HepG2 (cell line): ENCODE measurements at regions not wholly inside any gene's neighbourhood (a gene's known extent, or its start where the extent isn't known, plus 50 kb on each side); places are given as distances from the start of the nearest gene placed in this dataset.

Source experiments
- ATAC-seq: fragments of 200-7000 bp; cut with Tn5 transposase; 3 replicates; pipeline ENCODE4 v1.9.1; 2020; ENCODE audit warnings: mild to moderate bottlenecking, moderate library complexity
- BruUV-seq: library from RNA; stranded (reverse); fragments of 400-500 nt; replicated peaks from 2 replicates; lab custom pipeline; 2021; lab: Mats Ljungman, UMichigan
- CTCF ChIA-PET: fragments of 300-600 bp; formaldehyde crosslinking; extraction: SDS; loops from one replicate; lab custom pipeline; 2021; ENCODE audit warnings: low total read pairs, inconsistent platforms, low intra/inter-chr PET ratio; lab: Yijun Ruan, JAX
- POLR2A ChIA-PET: fragments of 350-600 bp; sonication (Branson Sonifier 250); formaldehyde crosslinking; loops from one replicate; lab custom pipeline; 2020; ENCODE audit warnings: antibody characterized with exemption, inconsistent platforms; lab: Yijun Ruan, JAX
- DNase-seq: peaks from one replicate; pipeline ENCODE4 v3.0.0-alpha.2; 2015; ENCODE audit warnings: low spot score
- FAIRE-seq: peaks from 3 replicates; lab custom pipeline; 2011; peaks lifted over from hg19 to GRCh38; lab: Jason Lieb, UNC
- H2AFZ ChIP-seq: one replicate; pipeline ENCODE4 v1.6.1; 2011; ENCODE audit warnings: low read length, inconsistent platforms
- H3K27ac ChIP-seq: fragments of 300-600 bp; 3 replicates; pipeline ENCODE4 v1.8.0; 2011; ENCODE audit warnings: mixed run types, mild to moderate bottlenecking, mixed read lengths, low read length, inconsistent platforms; ENCODE audit not compliant: insufficient read depth; ENCODE audit errors: extremely low read length
- H3K27me3 ChIP-seq, 2 experiments: fragments of 200-600 bp in 1 of 2; 2 replicates in 1 of 2; 3 replicates in 1 of 2; pipeline versions ENCODE4 v1.6.0 to v1.8.0; 2011; ENCODE audit warnings: low read length in 2 of 2, mild to moderate bottlenecking in 2 of 2, moderate library complexity in 2 of 2, inconsistent platforms in 1 of 2; ENCODE audit not compliant: insufficient read depth in 2 of 2, control insufficient read depth in 1 of 2
- H3K36me3 ChIP-seq, 2 experiments: fragments of 200-600 bp in 1 of 2; replicated peaks in 1 of 2; 2 replicates in 1 of 2; 3 replicates in 1 of 2; pipeline versions ENCODE4 v1.5.1 to v1.8.0; 2011; ENCODE audit warnings: low read length in 2 of 2, inconsistent platforms in 1 of 2; ENCODE audit not compliant: insufficient read depth in 2 of 2, control insufficient read depth in 1 of 2
- H3K4me1 ChIP-seq: 2 replicates; pipeline ENCODE4 v1.5.1; 2012; ENCODE audit warnings: low read length, inconsistent platforms; ENCODE audit not compliant: insufficient read depth
- H3K4me2 ChIP-seq: 2 replicates; pipeline ENCODE4 v1.6.0; 2011; ENCODE audit warnings: low read depth, low read length, inconsistent platforms
- H3K4me3 ChIP-seq, 3 experiments: fragments of 200-600 bp in 1 of 3; sonication (generic), shearing (Covaris generic) in 1 of 3; replicated peaks in 1 of 3; 2 replicates each; pipeline ENCODE4 v1.5.1; 2011 to 2016; ENCODE audit warnings: low read length in 3 of 3, inconsistent platforms in 2 of 3, low read depth in 2 of 3, mild to moderate bottlenecking in 2 of 3, control low read depth in 1 of 3, mixed read lengths in 1 of 3; ENCODE audit not compliant: insufficient read depth in 1 of 3
- H3K79me2 ChIP-seq: one replicate; pipeline ENCODE4 v1.6.1; 2011; ENCODE audit warnings: low read length, inconsistent platforms; ENCODE audit not compliant: insufficient read depth
- H3K9ac ChIP-seq: 2 replicates; pipeline ENCODE4 v1.6.0; 2011; ENCODE audit warnings: mild to moderate bottlenecking, low read depth, low read length, inconsistent platforms; ENCODE audit not compliant: insufficient read depth
- H3K9me3 ChIP-seq: 2 replicates; pipeline ENCODE4 v1.5.1; 2012; ENCODE audit warnings: mild to moderate bottlenecking, low read length
- H4K20me1 ChIP-seq: 2 replicates; pipeline ENCODE4 v1.6.0; 2011; ENCODE audit warnings: inconsistent platforms, mild to moderate bottlenecking, low read length, moderate library complexity; ENCODE audit not compliant: insufficient read depth
- ARID2 ChIP-seq: sonication (generic); formaldehyde crosslinking; IDR thresholded peaks from 2 replicates; pipeline ENCODE4 v1.8.1; 2022; ENCODE audit warnings: mild to moderate bottlenecking, missing genetic modification reagents, borderline replicate concordance
- NR2F6 ChIP-seq, 2 experiments: IDR thresholded peaks; 2 replicates each; pipeline ENCODE4 v1.6.1; 2016; ENCODE audit warnings: antibody characterized with exemption in 1 of 2, mild to moderate bottlenecking in 1 of 2
- RFX1 ChIP-seq: fragments of 450-650 bp; IDR thresholded peaks from 2 replicates; pipeline ENCODE4 v1.6.1; 2017
- SMYD3 ChIP-seq: sonication (generic); formaldehyde crosslinking; IDR thresholded peaks from 2 replicates; pipeline ENCODE4 v1.8.1; 2023; ENCODE audit warnings: mild to moderate bottlenecking, missing genetic modification reagents
- ZBTB8A ChIP-seq: sonication (generic); formaldehyde crosslinking; IDR thresholded peaks from 2 replicates; pipeline ENCODE4 v1.4.0; 2020; ENCODE audit warnings: mild to moderate bottlenecking, low read depth, missing genetic modification reagents, borderline replicate concordance
- ZNF766 ChIP-seq: sonication (generic); formaldehyde crosslinking; IDR thresholded peaks from 2 replicates; pipeline ENCODE4 v1.5.0; 2020; ENCODE audit warnings: missing genetic modification reagents, borderline replicate concordance
- WGBS: methylation state at CpG from one replicate; pipeline ENCODE4 v1.1.6; 2017; ENCODE audit warnings: low lambda C conversion rate; 5-methylcytosine and 5-hydroxymethylcytosine counted together
- in situ Hi-C: cut with HindIII; loops from 2 replicates; pipeline ENCODE4 v1.10.0; 2017; ENCODE audit warnings: low pct_unique_long_range_greater_than_20kb; ENCODE audit not compliant: extremely low pct_ligation_motif_present
- intact Hi-C: fragments of 100-400 bp; cut with micrococcal nuclease; formaldehyde crosslinking; loops from one replicate; pipeline ENCODE4 v1.10.0; 2022; ENCODE audit not compliant: unreplicated experiment
- TF ChIP-seq, protein P1 (sequence below): IDR thresholded peaks from 2 replicates; pipeline ENCODE4 v1.6.1; 2016; ENCODE audit warnings: missing genetic modification reagents, missing compliant biosample characterization
- TF ChIP-seq, protein P2 (sequence below): sonication (generic); formaldehyde crosslinking; IDR thresholded peaks from 2 replicates; pipeline ENCODE4 v1.4.0; 2020; ENCODE audit warnings: missing genetic modification reagents, borderline replicate concordance
- TF ChIP-seq, protein P3 (sequence below): sonication (generic); formaldehyde crosslinking; IDR thresholded peaks from 2 replicates; pipeline ENCODE4 v1.5.0; 2020; ENCODE audit warnings: mild to moderate bottlenecking, missing genetic modification reagents, borderline replicate concordance
- TF ChIP-seq, protein P4 (sequence below): sonication (generic); formaldehyde crosslinking; IDR thresholded peaks from 2 replicates; pipeline ENCODE4 v1.5.1; 2020; ENCODE audit warnings: missing genetic modification reagents, mild to moderate bottlenecking, borderline replicate concordance

DNA sequence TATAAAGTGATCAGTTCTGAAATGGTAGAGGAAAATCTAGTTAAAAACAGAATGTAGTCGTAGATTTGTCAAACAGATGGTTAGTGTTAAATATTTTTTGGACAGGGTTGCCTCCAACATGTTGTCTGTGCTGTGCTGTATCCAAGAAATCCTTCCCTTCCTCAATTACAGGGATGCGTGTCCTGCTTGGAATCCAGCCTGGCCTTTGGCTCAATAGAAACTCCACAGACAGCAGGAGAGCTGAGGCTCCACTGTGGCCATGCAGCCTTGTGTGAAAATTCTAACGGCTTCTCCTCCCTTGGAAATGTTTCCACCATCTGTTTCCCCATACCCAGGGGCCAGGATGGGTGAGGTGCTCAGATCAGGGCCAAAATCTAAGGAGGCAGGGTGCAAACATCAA is 67.7 kb upstream of the USP29 start (continued):
- TF ChIP-seq ZNF766 (no peak), SMYD3 (CRISPR knock-in tag) (no peak)
- TF ChIP-seq, protein P1, sequence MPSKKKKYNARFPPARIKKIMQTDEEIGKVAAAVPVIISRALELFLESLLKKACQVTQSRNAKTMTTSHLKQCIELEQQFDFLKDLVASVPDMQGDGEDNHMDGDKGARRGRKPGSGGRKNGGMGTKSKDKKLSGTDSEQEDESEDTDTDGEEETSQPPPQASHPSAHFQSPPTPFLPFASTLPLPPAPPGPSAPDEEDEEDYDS = no peak
- TF ChIP-seq, protein P2, sequence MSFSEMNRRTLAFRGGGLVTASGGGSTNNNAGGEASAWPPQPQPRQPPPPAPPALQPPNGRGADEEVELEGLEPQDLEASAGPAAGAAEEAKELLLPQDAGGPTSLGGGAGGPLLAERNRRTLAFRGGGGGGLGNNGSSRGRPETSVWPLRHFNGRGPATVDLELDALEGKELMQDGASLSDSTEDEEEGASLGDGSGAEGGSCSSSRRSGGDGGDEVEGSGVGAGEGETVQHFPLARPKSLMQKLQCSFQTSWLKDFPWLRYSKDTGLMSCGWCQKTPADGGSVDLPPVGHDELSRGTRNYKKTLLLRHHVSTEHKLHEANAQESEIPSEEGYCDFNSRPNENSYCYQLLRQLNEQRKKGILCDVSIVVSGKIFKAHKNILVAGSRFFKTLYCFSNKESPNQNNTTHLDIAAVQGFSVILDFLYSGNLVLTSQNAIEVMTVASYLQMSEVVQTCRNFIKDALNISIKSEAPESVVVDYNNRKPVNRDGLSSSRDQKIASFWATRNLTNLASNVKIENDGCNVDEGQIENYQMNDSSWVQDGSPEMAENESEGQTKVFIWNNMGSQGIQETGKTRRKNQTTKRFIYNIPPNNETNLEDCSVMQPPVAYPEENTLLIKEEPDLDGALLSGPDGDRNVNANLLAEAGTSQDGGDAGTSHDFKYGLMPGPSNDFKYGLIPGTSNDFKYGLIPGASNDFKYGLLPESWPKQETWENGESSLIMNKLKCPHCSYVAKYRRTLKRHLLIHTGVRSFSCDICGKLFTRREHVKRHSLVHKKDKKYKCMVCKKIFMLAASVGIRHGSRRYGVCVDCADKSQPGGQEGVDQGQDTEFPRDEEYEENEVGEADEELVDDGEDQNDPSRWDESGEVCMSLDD = no peak

DNA sequence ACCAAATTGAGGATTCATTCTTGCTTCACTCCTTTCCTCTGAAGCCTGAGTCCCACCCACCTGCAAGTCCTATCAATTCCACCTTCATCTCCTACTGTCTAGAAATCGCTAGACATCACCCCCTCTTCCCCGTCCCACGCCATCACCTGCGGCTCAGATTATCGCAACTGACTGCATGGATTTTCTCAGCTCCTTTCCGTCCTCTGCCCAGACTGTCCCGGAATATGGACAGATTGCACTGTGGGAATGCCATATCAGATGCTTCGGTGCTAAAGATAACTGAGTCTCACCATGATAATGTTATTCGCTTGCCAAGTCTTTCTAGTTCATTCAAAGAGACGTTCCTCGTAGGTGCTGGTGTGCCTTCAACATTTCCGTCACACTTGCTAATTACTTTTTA is 66.4 kb upstream of the USP29 start:
- H3K4me1 ChIP-seq = no peaks in the 10 kb centered on the region
- FAIRE-seq (no peak), ATAC-seq (no peak), DNase-seq (no peak)
- ChIA-PET CTCF (no interaction called here), POLR2A (no interaction called here)
- in situ Hi-C loops = no loop called here
- no peak overlapping the region for H3K9ac ChIP-seq
- H3K27ac ChIP-seq = no peak overlapping the region
- no peak overlapping the region for H2AFZ ChIP-seq
- no peak overlapping the region for H3K4me2 ChIP-seq
- 64% methylated on average over 12 of the region's 12 CpGs for WGBS
- no peaks in the 10 kb centered on the region for H3K79me2 ChIP-seq
- intact Hi-C loops = no loop called here
- no peak overlapping the region for H3K4me3 ChIP-seq
- H3K9me3 ChIP-seq = no peaks in the 10 kb centered on the region
- BruUV-seq = no TSS peak
- H3K36me3 ChIP-seq = no peaks in the 10 kb centered on the region
- H3K27me3 ChIP-seq = peaks cover 1 to 8% of the 10 kb centered on the region in 2 experiments; a peak in 3 of 5 replicates
- no peaks in the 10 kb centered on the region for H4K20me1 ChIP-seq
- TF ChIP-seq ARID2 (CRISPR knock-in tag) (no peak), NR2F6 (IDR thresholded peaks at IDR 0.05) (no peak), NR2F6 (CRISPR knock-in tag; IDR thresholded peaks at IDR 0.05) (no peak), ZBTB8A (CRISPR knock-in tag) (no peak), RFX1 (no peak)
- TF ChIP-seq, protein P3, sequence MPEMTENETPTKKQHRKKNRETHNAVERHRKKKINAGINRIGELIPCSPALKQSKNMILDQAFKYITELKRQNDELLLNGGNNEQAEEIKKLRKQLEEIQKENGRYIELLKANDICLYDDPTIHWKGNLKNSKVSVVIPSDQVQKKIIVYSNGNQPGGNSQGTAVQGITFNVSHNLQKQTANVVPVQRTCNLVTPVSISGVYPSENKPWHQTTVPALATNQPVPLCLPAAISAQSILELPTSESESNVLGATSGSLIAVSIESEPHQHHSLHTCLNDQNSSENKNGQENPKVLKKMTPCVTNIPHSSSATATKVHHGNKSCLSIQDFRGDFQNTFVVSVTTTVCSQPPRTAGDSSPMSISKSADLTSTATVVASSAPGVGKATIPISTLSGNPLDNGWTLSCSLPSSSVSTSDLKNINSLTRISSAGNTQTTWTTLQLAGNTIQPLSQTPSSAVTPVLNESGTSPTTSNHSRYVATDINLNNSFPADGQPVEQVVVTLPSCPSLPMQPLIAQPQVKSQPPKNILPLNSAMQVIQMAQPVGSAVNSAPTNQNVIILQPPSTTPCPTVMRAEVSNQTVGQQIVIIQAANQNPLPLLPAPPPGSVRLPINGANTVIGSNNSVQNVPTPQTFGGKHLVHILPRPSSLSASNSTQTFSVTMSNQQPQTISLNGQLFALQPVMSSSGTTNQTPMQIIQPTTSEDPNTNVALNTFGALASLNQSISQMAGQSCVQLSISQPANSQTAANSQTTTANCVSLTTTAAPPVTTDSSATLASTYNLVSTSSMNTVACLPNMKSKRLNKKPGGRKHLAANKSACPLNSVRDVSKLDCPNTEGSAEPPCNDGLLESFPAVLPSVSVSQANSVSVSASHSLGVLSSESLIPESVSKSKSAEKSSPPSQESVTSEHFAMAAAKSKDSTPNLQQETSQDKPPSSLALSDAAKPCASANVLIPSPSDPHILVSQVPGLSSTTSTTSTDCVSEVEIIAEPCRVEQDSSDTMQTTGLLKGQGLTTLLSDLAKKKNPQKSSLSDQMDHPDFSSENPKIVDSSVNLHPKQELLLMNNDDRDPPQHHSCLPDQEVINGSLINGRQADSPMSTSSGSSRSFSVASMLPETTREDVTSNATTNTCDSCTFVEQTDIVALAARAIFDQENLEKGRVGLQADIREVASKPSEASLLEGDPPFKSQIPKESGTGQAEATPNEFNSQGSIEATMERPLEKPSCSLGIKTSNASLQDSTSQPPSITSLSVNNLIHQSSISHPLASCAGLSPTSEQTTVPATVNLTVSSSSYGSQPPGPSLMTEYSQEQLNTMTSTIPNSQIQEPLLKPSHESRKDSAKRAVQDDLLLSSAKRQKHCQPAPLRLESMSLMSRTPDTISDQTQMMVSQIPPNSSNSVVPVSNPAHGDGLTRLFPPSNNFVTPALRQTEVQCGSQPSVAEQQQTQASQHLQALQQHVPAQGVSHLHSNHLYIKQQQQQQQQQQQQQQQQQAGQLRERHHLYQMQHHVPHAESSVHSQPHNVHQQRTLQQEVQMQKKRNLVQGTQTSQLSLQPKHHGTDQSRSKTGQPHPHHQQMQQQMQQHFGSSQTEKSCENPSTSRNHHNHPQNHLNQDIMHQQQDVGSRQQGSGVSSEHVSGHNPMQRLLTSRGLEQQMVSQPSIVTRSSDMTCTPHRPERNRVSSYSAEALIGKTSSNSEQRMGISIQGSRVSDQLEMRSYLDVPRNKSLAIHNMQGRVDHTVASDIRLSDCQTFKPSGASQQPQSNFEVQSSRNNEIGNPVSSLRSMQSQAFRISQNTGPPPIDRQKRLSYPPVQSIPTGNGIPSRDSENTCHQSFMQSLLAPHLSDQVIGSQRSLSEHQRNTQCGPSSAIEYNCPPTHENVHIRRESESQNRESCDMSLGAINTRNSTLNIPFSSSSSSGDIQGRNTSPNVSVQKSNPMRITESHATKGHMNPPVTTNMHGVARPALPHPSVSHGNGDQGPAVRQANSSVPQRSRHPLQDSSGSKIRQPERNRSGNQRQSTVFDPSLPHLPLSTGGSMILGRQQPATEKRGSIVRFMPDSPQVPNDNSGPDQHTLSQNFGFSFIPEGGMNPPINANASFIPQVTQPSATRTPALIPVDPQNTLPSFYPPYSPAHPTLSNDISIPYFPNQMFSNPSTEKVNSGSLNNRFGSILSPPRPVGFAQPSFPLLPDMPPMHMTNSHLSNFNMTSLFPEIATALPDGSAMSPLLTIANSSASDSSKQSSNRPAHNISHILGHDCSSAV (CRISPR knock-in tag) = no peak
- TF ChIP-seq, protein P4, sequence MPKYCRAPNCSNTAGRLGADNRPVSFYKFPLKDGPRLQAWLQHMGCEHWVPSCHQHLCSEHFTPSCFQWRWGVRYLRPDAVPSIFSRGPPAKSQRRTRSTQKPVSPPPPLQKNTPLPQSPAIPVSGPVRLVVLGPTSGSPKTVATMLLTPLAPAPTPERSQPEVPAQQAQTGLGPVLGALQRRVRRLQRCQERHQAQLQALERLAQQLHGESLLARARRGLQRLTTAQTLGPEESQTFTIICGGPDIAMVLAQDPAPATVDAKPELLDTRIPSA (CRISPR knock-in tag) = no peak
